ENCODE measurements at regions not wholly inside any gene's neighbourhood (a gene's known extent, or its start where the extent isn't known, plus 50 kb on each side); places are given as distances from the start of the nearest gene placed in this dataset.
"Not testable (repeated sequence)": the region's sequence is repeated elsewhere in the genome, so short reads cannot be mapped to it uniquely, and the experiment has no call there.

- 76% methylated on average over 7 of the region's 7 CpGs for WGBS (ENCODE audit: low lambda C conversion rate)
- H3K27me3 ChIP-seq (ENCODE audit: insufficient read depth); DNase-seq; H3K27ac ChIP-seq (ENCODE audit: low read depth in 2 of 2, low read length in 1 of 2); H3K4me1 ChIP-seq (ENCODE audit: control insufficient read depth in 1 of 2, insufficient read depth in 2 of 2, low read depth in 1 of 2, low read length in 1 of 2); H3F3A ChIP-seq (replicated peaks; ENCODE audit: insufficient read depth); H3K9ac ChIP-seq; H3K9me3 ChIP-seq; H3K9me2 ChIP-seq; H3K79me2 ChIP-seq (ENCODE audit: insufficient read depth); POLR2A ChIA-PET; H2AFZ ChIP-seq (ENCODE audit: low read depth); H4K20me1 ChIP-seq (ENCODE audit: insufficient read depth); H3K4me2 ChIP-seq; CTCF ChIA-PET; H3K36me3 ChIP-seq (replicated peaks in 1 of 2; ENCODE audit: control insufficient read depth in 1 of 2, insufficient read depth in 2 of 2, low read length in 1 of 2); H3K4me3 ChIP-seq (ENCODE audit: low read depth in 2 of 2, low read length in 1 of 2): not testable (repeated sequence)
These were observed 66.4 kb upstream of the METTL9 start for GRCh38 chr16:21532996-21533395.

GRCh38 chr16:21533474-21533873 is 65.9 kb upstream of the METTL9 start:
- H2AFZ ChIP-seq (ENCODE audit: low read depth); H4K20me1 ChIP-seq (ENCODE audit: insufficient read depth); H3K4me3 ChIP-seq (ENCODE audit: low read depth in 2 of 2, low read length in 1 of 2); DNase-seq; CTCF ChIA-PET; POLR2A ChIA-PET; H3K27me3 ChIP-seq (ENCODE audit: insufficient read depth); H3K79me2 ChIP-seq (ENCODE audit: insufficient read depth); H3K9me3 ChIP-seq; H3F3A ChIP-seq (replicated peaks; ENCODE audit: insufficient read depth); H3K9me2 ChIP-seq; H3K9ac ChIP-seq; H3K4me1 ChIP-seq (ENCODE audit: control insufficient read depth in 1 of 2, insufficient read depth in 2 of 2, low read depth in 1 of 2, low read length in 1 of 2); H3K4me2 ChIP-seq; H3K36me3 ChIP-seq (replicated peaks in 1 of 2; ENCODE audit: control insufficient read depth in 1 of 2, insufficient read depth in 2 of 2, low read length in 1 of 2); H3K27ac ChIP-seq (ENCODE audit: low read depth in 2 of 2, low read length in 1 of 2): not testable (repeated sequence)
- WGBS (ENCODE audit: low lambda C conversion rate) = 94% methylated on average over 10 of the region's 10 CpGs

- H3K27me3 ChIP-seq (ENCODE audit: insufficient read depth) = not testable (repeated sequence)
These were observed 64.8 kb upstream of the METTL9 start for GRCh38 chr16:21534561-21534960.

GRCh38 chr16:21535201-21535600 is 64.2 kb upstream of the METTL9 start:
- 97% methylated on average over 6 of the region's 7 CpGs for WGBS (ENCODE audit: low lambda C conversion rate)
- H2AFZ ChIP-seq (ENCODE audit: low read depth); H3K36me3 ChIP-seq (replicated peaks in 1 of 2; ENCODE audit: control insufficient read depth in 1 of 2, insufficient read depth in 2 of 2, low read length in 1 of 2); H3K27me3 ChIP-seq (ENCODE audit: insufficient read depth); H3K4me1 ChIP-seq (ENCODE audit: control insufficient read depth in 1 of 2, insufficient read depth in 2 of 2, low read depth in 1 of 2, low read length in 1 of 2); DNase-seq; H3F3A ChIP-seq (replicated peaks; ENCODE audit: insufficient read depth); H3K4me2 ChIP-seq; CTCF ChIA-PET; H4K20me1 ChIP-seq (ENCODE audit: insufficient read depth); H3K9me2 ChIP-seq; POLR2A ChIA-PET; H3K79me2 ChIP-seq (ENCODE audit: insufficient read depth); H3K9me3 ChIP-seq; H3K27ac ChIP-seq (ENCODE audit: low read depth in 2 of 2, low read length in 1 of 2); H3K4me3 ChIP-seq (ENCODE audit: low read depth in 2 of 2, low read length in 1 of 2); H3K9ac ChIP-seq: not testable (repeated sequence)

More at GRCh38 chr16:21534561-21534960, 64.8 kb upstream of the METTL9 start:
- H3K79me2 ChIP-seq (ENCODE audit: insufficient read depth); DNase-seq; H3K4me1 ChIP-seq (ENCODE audit: control insufficient read depth in 1 of 2, insufficient read depth in 2 of 2, low read depth in 1 of 2, low read length in 1 of 2); H4K20me1 ChIP-seq (ENCODE audit: insufficient read depth); H2AFZ ChIP-seq (ENCODE audit: low read depth); H3K27ac ChIP-seq (ENCODE audit: low read depth in 2 of 2, low read length in 1 of 2); H3K9ac ChIP-seq; H3K4me3 ChIP-seq (ENCODE audit: low read depth in 2 of 2, low read length in 1 of 2); POLR2A ChIA-PET; H3K4me2 ChIP-seq; H3K36me3 ChIP-seq (replicated peaks in 1 of 2; ENCODE audit: control insufficient read depth in 1 of 2, insufficient read depth in 2 of 2, low read length in 1 of 2); CTCF ChIA-PET; H3K9me2 ChIP-seq; H3K9me3 ChIP-seq; H3F3A ChIP-seq (replicated peaks; ENCODE audit: insufficient read depth): not testable (repeated sequence)
- 87% methylated on average over 6 of the region's 7 CpGs for WGBS (ENCODE audit: low lambda C conversion rate)

- H3K9me2 ChIP-seq; DNase-seq; H4K20me1 ChIP-seq (ENCODE audit: insufficient read depth); H3K4me3 ChIP-seq (ENCODE audit: low read depth in 2 of 2, low read length in 1 of 2); CTCF ChIA-PET; H3K9me3 ChIP-seq; H3K36me3 ChIP-seq (replicated peaks in 1 of 2; ENCODE audit: control insufficient read depth in 1 of 2, insufficient read depth in 2 of 2, low read length in 1 of 2); H2AFZ ChIP-seq (ENCODE audit: low read depth); H3K4me1 ChIP-seq (ENCODE audit: control insufficient read depth in 1 of 2, insufficient read depth in 2 of 2, low read depth in 1 of 2, low read length in 1 of 2); H3K27ac ChIP-seq (ENCODE audit: low read depth in 2 of 2, low read length in 1 of 2); POLR2A ChIA-PET; H3K4me2 ChIP-seq; H3K79me2 ChIP-seq (ENCODE audit: insufficient read depth); H3K27me3 ChIP-seq (ENCODE audit: insufficient read depth); H3K9ac ChIP-seq; H3F3A ChIP-seq (replicated peaks; ENCODE audit: insufficient read depth): not testable (repeated sequence)
- WGBS (ENCODE audit: low lambda C conversion rate) = 84% methylated on average over 10 of the region's 16 CpGs
These were observed 62.6 kb upstream of the METTL9 start for GRCh38 chr16:21536740-21537139.

- DNase-seq; H3K4me3 ChIP-seq (ENCODE audit: low read depth in 2 of 2, low read length in 1 of 2); H3K79me2 ChIP-seq (ENCODE audit: insufficient read depth); H3K4me1 ChIP-seq (ENCODE audit: control insufficient read depth in 1 of 2, insufficient read depth in 2 of 2, low read depth in 1 of 2, low read length in 1 of 2); H3K9me2 ChIP-seq; CTCF ChIA-PET; H3K9ac ChIP-seq; H3K36me3 ChIP-seq (replicated peaks in 1 of 2; ENCODE audit: control insufficient read depth in 1 of 2, insufficient read depth in 2 of 2, low read length in 1 of 2); H3K9me3 ChIP-seq; H4K20me1 ChIP-seq (ENCODE audit: insufficient read depth); POLR2A ChIA-PET; H2AFZ ChIP-seq (ENCODE audit: low read depth); H3K4me2 ChIP-seq; H3K27me3 ChIP-seq (ENCODE audit: insufficient read depth); H3F3A ChIP-seq (replicated peaks; ENCODE audit: insufficient read depth); H3K27ac ChIP-seq (ENCODE audit: low read depth in 2 of 2, low read length in 1 of 2): not testable (repeated sequence)
- 96% methylated on average over 8 of the region's 8 CpGs for WGBS (ENCODE audit: low lambda C conversion rate)
These were observed 61.8 kb upstream of the METTL9 start for GRCh38 chr16:21537598-21537997.

GRCh38 chr16:21539107-21539618 is 60.2 kb upstream of the METTL9 start:
- not testable (repeated sequence) for H3K9me3 ChIP-seq
- peak overlapping the region; percentile 94 for H2AFZ ChIP-seq (ENCODE audit: low read depth)

More at GRCh38 chr16:21539107-21539618, 60.2 kb upstream of the METTL9 start:
- H3K79me2 ChIP-seq (ENCODE audit: insufficient read depth); H3F3A ChIP-seq (replicated peaks; ENCODE audit: insufficient read depth); H3K36me3 ChIP-seq (replicated peaks in 1 of 2; ENCODE audit: control insufficient read depth in 1 of 2, insufficient read depth in 2 of 2, low read length in 1 of 2); H4K20me1 ChIP-seq (ENCODE audit: insufficient read depth); POLR2A ChIA-PET; H3K27me3 ChIP-seq (ENCODE audit: insufficient read depth); H3K4me2 ChIP-seq; H3K4me1 ChIP-seq (ENCODE audit: control insufficient read depth in 1 of 2, insufficient read depth in 2 of 2, low read depth in 1 of 2, low read length in 1 of 2); DNase-seq; CTCF ChIA-PET; H3K4me3 ChIP-seq (ENCODE audit: low read depth in 2 of 2, low read length in 1 of 2); H3K9me2 ChIP-seq; H3K9ac ChIP-seq: not testable (repeated sequence)
- 81% methylated on average over 9 of the region's 9 CpGs for WGBS (ENCODE audit: low lambda C conversion rate)
- H3K27ac ChIP-seq (ENCODE audit: low read depth in 2 of 2, low read length in 1 of 2) = peak overlapping the region in 1 of 2 experiments; percentile 34; a peak in 1 of 4 replicates

Measured in SK-N-SH (cell line).